ENCODE measurements at regions not wholly inside any gene's neighbourhood (a gene's known extent, or its start where the extent isn't known, plus 50 kb on each side); places are given as distances from the start of the nearest gene placed in this dataset.

GRCh38 chr3:43959498-43960447, 269.0 kb downstream of the ABHD5 start:
- no peaks in the 10 kb centered on the region for H3K79me2 ChIP-seq (ENCODE audit: control insufficient read depth, insufficient read depth, low read length)
- no peak for ATAC-seq (ENCODE audit: low read depth)
- H3K4me3 ChIP-seq (ENCODE audit: control extremely low read depth in 1 of 5, extremely low read depth in 1 of 5, insufficient read depth in 1 of 5, low read depth in 2 of 5, low read length in 4 of 5), result no peak overlapping the region
- H3K9ac ChIP-seq (ENCODE audit: low read length), result no peak overlapping the region
- no peak overlapping the region for H3K27ac Mint-ChIP-seq
- no peaks in the 10 kb centered on the region for H4K20me1 ChIP-seq (ENCODE audit: control insufficient read depth, insufficient read depth, low read length, poor library complexity, severe bottlenecking)
- no peak overlapping the region for H3K4me3 Mint-ChIP-seq
- no peak for DNase-seq
- H3K27me3 Mint-ChIP-seq, result peaks cover 14% of the 10 kb centered on the region
- peaks cover 0 to 14% (median 0%) of the 10 kb centered on the region in 4 experiments for H3K27me3 ChIP-seq (replicated peaks in 1 of 4; ENCODE audit: control extremely low read depth in 1 of 4, control insufficient read depth in 3 of 4, insufficient read depth in 4 of 4, low read length in 3 of 4)
- no peak for TF ChIP-seq CTCF (IDR thresholded peaks at IDR 0.05)
- TF ChIP-seq EZH2 (IDR thresholded peaks at IDR 0.05; ENCODE audit: borderline replicate concordance, insufficient read depth, low read depth, low read length, poor library complexity, severe bottlenecking), result no peak
- H3K4me2 ChIP-seq (replicated peaks; ENCODE audit: low read depth, low read length, poor library complexity, severe bottlenecking), result no peak overlapping the region
- ChIA-PET CTCF (no interaction called here), POLR2A (no interaction called here)
- no peaks in the 10 kb centered on the region for H3K36me3 ChIP-seq (replicated peaks in 1 of 2; ENCODE audit: control extremely low read depth in 1 of 2, control insufficient read depth in 1 of 2, extremely low read depth in 1 of 2, insufficient read depth in 2 of 2, low read length in 1 of 2)
- no peak overlapping the region for H2AFZ ChIP-seq (ENCODE audit: insufficient read depth, low read depth, low read length, poor library complexity, severe bottlenecking)
- 92% methylated on average over 10 of the region's 10 CpGs for WGBS (ENCODE audit: insufficient coverage)
- no peaks in the 10 kb centered on the region for H3K4me1 ChIP-seq (ENCODE audit: control insufficient read depth in 2 of 2, insufficient read depth in 2 of 2, low read length in 2 of 2)
- H3K27ac ChIP-seq (ENCODE audit: low read length in 2 of 2), result no peak overlapping the region
- peaks cover 1% of the 10 kb centered on the region for H3K4me1 Mint-ChIP-seq
- no peaks in the 10 kb centered on the region for H3K9me3 ChIP-seq (ENCODE audit: control extremely low read depth in 1 of 3, control insufficient read depth in 2 of 3, insufficient read depth in 1 of 3, low read length in 2 of 3)
- no peaks in the 10 kb centered on the region for H3K9me3 Mint-ChIP-seq (ENCODE audit: insufficient read depth)
- intact Hi-C loops (cut with micrococcal nuclease), result no loop called here

GRCh38 chr3:43960448-43960840, 269.7 kb downstream of the ABHD5 start:
- H3K9ac ChIP-seq (ENCODE audit: low read length), result no peak overlapping the region
- H4K20me1 ChIP-seq (ENCODE audit: control insufficient read depth, insufficient read depth, low read length, poor library complexity, severe bottlenecking), result no peaks in the 10 kb centered on the region
- Mint-ChIP-seq H3K4me1 (peaks cover 1% of the 10 kb centered on the region), H3K9me3 (ENCODE audit: insufficient read depth) (no peaks in the 10 kb centered on the region), H3K27ac (no peak overlapping the region), H3K27me3 (peaks cover 7% of the 10 kb centered on the region), H3K4me3 (no peak overlapping the region)
- H3K36me3 ChIP-seq (replicated peaks in 1 of 2; ENCODE audit: control extremely low read depth in 1 of 2, control insufficient read depth in 1 of 2, extremely low read depth in 1 of 2, insufficient read depth in 2 of 2, low read length in 1 of 2), result no peaks in the 10 kb centered on the region
- H3K4me2 ChIP-seq (replicated peaks; ENCODE audit: low read depth, low read length, poor library complexity, severe bottlenecking), result no peak overlapping the region
- CTCF ChIA-PET, result no interaction called here
- H3K9me3 ChIP-seq (ENCODE audit: control extremely low read depth in 1 of 3, control insufficient read depth in 2 of 3, insufficient read depth in 1 of 3, low read length in 2 of 3), result no peaks in the 10 kb centered on the region
- no peaks in the 10 kb centered on the region for H3K79me2 ChIP-seq (ENCODE audit: control insufficient read depth, insufficient read depth, low read length)
- ATAC-seq (ENCODE audit: low read depth) (no peak), DNase-seq (no peak)
- POLR2A ChIA-PET, result no interaction called here
- TF ChIP-seq EZH2 (IDR thresholded peaks at IDR 0.05; ENCODE audit: borderline replicate concordance, insufficient read depth, low read depth, low read length, poor library complexity, severe bottlenecking) (no peak), CTCF (IDR thresholded peaks at IDR 0.05) (no peak)
- no CpG with 5 or more reads among the region's 3 CpGs for WGBS (ENCODE audit: insufficient coverage)
- H2AFZ ChIP-seq (ENCODE audit: insufficient read depth, low read depth, low read length, poor library complexity, severe bottlenecking), result no peak overlapping the region
- peaks cover 0 to 8% (median 0%) of the 10 kb centered on the region in 4 experiments for H3K27me3 ChIP-seq (replicated peaks in 1 of 4; ENCODE audit: control extremely low read depth in 1 of 4, control insufficient read depth in 3 of 4, insufficient read depth in 4 of 4, low read length in 3 of 4)
- no peaks in the 10 kb centered on the region for H3K4me1 ChIP-seq (ENCODE audit: control insufficient read depth in 2 of 2, insufficient read depth in 2 of 2, low read length in 2 of 2)
- H3K27ac ChIP-seq (ENCODE audit: low read length in 2 of 2), result no peak overlapping the region
- intact Hi-C loops (cut with micrococcal nuclease), result no loop called here
- H3K4me3 ChIP-seq (ENCODE audit: control extremely low read depth in 1 of 5, extremely low read depth in 1 of 5, insufficient read depth in 1 of 5, low read depth in 2 of 5, low read length in 4 of 5), result no peak overlapping the region
